GM21390 (cell line): ENCODE measurements at regions not wholly inside any gene's neighbourhood (a gene's known extent, or its start where the extent isn't known, plus 50 kb on each side); places are given as distances from the start of the nearest gene placed in this dataset.
"Not testable (repeated sequence)": the region's sequence is repeated elsewhere in the genome, so short reads cannot be mapped to it uniquely, and the experiment has no call there.

Source experiments
- ATAC-seq: cut with Tn5 transposase; IDR thresholded peaks from one replicate; pipeline ENCODE4 v1.9.1; 2021; ENCODE audit not compliant: unreplicated experiment

GRCh38 chr10:81213370-81213769 is 661.6 kb upstream of the NRG3 start:
- no peak for ATAC-seq

GRCh38 chr10:81215498-81215897 is 659.5 kb upstream of the NRG3 start:
- ATAC-seq: no peak

- no peak for ATAC-seq
Observed at GRCh38 chr10:81216949-81217348, 658.0 kb upstream of the NRG3 start.

- no peak for ATAC-seq
Observed at GRCh38 chr10:81218307-81218706, 656.7 kb upstream of the NRG3 start.

GRCh38 chr10:81219758-81220157 is 655.2 kb upstream of the NRG3 start:
- ATAC-seq: peak; percentile 55

GRCh38 chr10:81248886-81249285 is 626.1 kb upstream of the NRG3 start:
- no peak for ATAC-seq

GRCh38 chr10:81251457-81252115 is 623.4 kb upstream of the NRG3 start:
- ATAC-seq: no peak

- not testable (repeated sequence) for ATAC-seq
Observed at GRCh38 chr10:81264991-81265390, 610.0 kb upstream of the NRG3 start.

- ATAC-seq: no peak
Observed at GRCh38 chr10:81270051-81270450, 604.9 kb upstream of the NRG3 start.

GRCh38 chr10:81280497-81281479 is 594.2 kb upstream of the NRG3 start:
- ATAC-seq: no peak

- no peak for ATAC-seq
Observed at GRCh38 chr10:81288544-81288943, 586.5 kb upstream of the NRG3 start.

- ATAC-seq: no peak
Observed at GRCh38 chr10:81297292-81297691, 577.7 kb upstream of the NRG3 start.

- no peak for ATAC-seq
Observed at GRCh38 chr10:81303656-81304055, 571.3 kb upstream of the NRG3 start.

- ATAC-seq: no peak
Observed at GRCh38 chr10:81306971-81307782, 567.8 kb upstream of the NRG3 start.

GRCh38 chr10:81309041-81309552 is 565.9 kb upstream of the NRG3 start:
- no peak for ATAC-seq

- no peak for ATAC-seq
Observed at GRCh38 chr10:81314471-81314870, 560.5 kb upstream of the NRG3 start.

- no peak for ATAC-seq
Observed at GRCh38 chr10:81315026-81315425, 560.0 kb upstream of the NRG3 start.

- no peak for ATAC-seq
Observed at GRCh38 chr10:81348003-81348402, 527.0 kb upstream of the NRG3 start.

- no peak for ATAC-seq
Observed at GRCh38 chr10:81367132-81367531, 507.9 kb upstream of the NRG3 start.

GRCh38 chr10:81386817-81387216 is 488.2 kb upstream of the NRG3 start:
- ATAC-seq: no peak

- ATAC-seq: no peak
Observed at GRCh38 chr10:81403451-81403850, 471.5 kb upstream of the NRG3 start.
